ENCODE measurements at regions not wholly inside any gene's neighbourhood (a gene's known extent, or its start where the extent isn't known, plus 50 kb on each side); places are given as distances from the start of the nearest gene placed in this dataset.

DNA sequence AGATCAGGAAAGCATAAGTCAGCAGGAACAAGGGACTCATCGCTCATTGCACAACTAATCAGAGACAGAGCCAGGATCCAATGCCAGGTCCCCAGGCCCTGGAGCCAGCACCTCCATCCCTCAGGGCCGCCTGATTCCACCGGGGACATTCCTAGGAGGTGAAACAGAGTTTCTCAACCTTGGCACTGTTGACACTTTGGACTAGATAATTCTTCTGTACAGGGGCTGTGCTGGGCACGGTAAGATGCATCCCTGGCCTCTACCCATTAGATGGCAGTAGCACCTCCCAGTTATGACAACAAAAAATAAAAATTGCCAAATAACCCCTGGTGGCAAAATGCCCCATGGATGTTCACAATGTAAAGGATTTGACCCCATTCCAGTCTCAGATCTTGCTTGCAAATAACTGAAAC, 127.7 kb downstream of the MTHFS start:
- no peak overlapping the region for H3K4me3 ChIP-seq (replicated peaks; ENCODE audit: low read depth, low read length)
- peak; percentile 4 for DNase-seq (ENCODE audit: low read depth)
- TF ChIP-seq, protein P1, sequence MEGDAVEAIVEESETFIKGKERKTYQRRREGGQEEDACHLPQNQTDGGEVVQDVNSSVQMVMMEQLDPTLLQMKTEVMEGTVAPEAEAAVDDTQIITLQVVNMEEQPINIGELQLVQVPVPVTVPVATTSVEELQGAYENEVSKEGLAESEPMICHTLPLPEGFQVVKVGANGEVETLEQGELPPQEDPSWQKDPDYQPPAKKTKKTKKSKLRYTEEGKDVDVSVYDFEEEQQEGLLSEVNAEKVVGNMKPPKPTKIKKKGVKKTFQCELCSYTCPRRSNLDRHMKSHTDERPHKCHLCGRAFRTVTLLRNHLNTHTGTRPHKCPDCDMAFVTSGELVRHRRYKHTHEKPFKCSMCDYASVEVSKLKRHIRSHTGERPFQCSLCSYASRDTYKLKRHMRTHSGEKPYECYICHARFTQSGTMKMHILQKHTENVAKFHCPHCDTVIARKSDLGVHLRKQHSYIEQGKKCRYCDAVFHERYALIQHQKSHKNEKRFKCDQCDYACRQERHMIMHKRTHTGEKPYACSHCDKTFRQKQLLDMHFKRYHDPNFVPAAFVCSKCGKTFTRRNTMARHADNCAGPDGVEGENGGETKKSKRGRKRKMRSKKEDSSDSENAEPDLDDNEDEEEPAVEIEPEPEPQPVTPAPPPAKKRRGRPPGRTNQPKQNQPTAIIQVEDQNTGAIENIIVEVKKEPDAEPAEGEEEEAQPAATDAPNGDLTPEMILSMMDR (IDR thresholded peaks at IDR 0.05; ENCODE audit: low read length, missing control alignments) = peak; percentile 20

DNA sequence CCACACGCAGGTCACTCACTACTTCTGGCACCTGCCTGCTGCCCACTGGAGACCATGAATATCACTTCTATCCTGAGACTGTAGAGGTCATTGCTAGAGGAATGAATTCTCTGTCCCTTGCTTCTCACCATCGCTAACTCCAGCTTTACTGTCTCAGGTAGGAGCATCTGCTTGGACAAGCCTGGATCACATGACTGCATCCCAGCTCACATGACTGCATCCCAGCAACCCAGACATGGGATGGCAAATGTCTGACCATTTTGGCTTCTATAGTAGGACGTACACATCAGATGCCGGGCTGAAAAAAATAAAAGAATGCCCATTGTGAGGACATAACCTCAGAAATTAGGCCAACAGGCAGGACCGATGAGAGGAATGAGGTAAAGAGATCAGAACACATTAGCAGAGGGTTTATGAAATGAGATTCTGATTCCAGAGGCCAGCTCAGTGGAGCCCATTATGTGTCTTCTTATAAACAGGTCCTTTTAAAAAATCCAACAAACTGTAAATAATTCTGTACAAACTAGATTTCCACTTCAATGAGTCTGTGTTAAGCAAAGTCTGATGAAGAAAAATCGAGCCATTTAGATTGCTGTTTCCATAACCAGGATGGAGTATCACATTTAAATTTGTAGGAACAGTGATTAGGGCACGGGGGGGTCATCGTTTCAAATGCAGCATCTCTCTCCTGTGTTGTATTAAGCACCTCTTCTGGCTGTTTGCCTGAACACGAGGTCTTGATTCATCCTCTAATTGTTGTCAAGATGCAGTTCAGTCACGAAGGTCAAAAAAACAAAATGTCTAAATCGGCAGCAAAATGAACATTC, 126.7 kb downstream of the MTHFS start:
- H3K4me3 ChIP-seq (replicated peaks; ENCODE audit: low read depth, low read length) = no peak overlapping the region
- TF ChIP-seq, protein P1 (IDR thresholded peaks at IDR 0.05; ENCODE audit: low read length, missing control alignments) = no peak
- no peak for DNase-seq (ENCODE audit: low read depth)

- TF ChIP-seq, protein P1 (IDR thresholded peaks at IDR 0.05; ENCODE audit: low read length, missing control alignments) = no peak
- no peak for DNase-seq (ENCODE audit: low read depth)
- no peak overlapping the region for H3K4me3 ChIP-seq (replicated peaks; ENCODE audit: low read depth, low read length)
These were observed 123.7 kb downstream of the MTHFS start for GRCh38 chr15:79773128-79773527.

GRCh38 chr15:79775821-79776220, 121.0 kb downstream of the MTHFS start:
- DNase-seq (ENCODE audit: low read depth) = no peak
- H3K4me3 ChIP-seq (replicated peaks; ENCODE audit: low read depth, low read length) = no peak overlapping the region
- TF ChIP-seq, protein P1 (IDR thresholded peaks at IDR 0.05; ENCODE audit: low read length, missing control alignments) = no peak

GRCh38 chr15:79777916-79778315, 118.9 kb downstream of the MTHFS start:
- DNase-seq (ENCODE audit: low read depth) = no peak
- no peak overlapping the region for H3K4me3 ChIP-seq (replicated peaks; ENCODE audit: low read depth, low read length)

GRCh38 chr15:79778378-79778990, 118.3 kb downstream of the MTHFS start:
- no peak overlapping the region for H3K4me3 ChIP-seq (replicated peaks; ENCODE audit: low read depth, low read length)
- TF ChIP-seq, protein P1 (IDR thresholded peaks at IDR 0.05; ENCODE audit: low read length, missing control alignments) = no peak
- DNase-seq (ENCODE audit: low read depth) = no peak

More at GRCh38 chr15:79777916-79778315, 118.9 kb downstream of the MTHFS start:
- TF ChIP-seq, protein P1 (IDR thresholded peaks at IDR 0.05; ENCODE audit: low read length, missing control alignments) = no peak
